NCI-H1092 (cell line): ENCODE measurements at regions not wholly inside any gene's neighbourhood (a gene's known extent, or its start where the extent isn't known, plus 50 kb on each side); places are given as distances from the start of the nearest gene placed in this dataset.

Experiments
- DNase-seq: peaks from one replicate; lab custom pipeline; 2025; lab: John Stamatoyannopoulos, UW

GRCh38 chr17:72409405-72410002 is 288.7 kb downstream of the SOX9 start:
- no peak for DNase-seq

- DNase-seq = no peak
Observed at GRCh38 chr17:72411124-72411563, 290.3 kb downstream of the SOX9 start.

GRCh38 chr17:72412650-72413076 is 291.8 kb downstream of the SOX9 start:
- no peak for DNase-seq

- no peak for DNase-seq
Observed at GRCh38 chr17:72413077-72414031, 292.5 kb downstream of the SOX9 start.

- DNase-seq = no peak
Observed at GRCh38 chr17:72414032-72414396, 293.2 kb downstream of the SOX9 start.

- no peak for DNase-seq
Observed at GRCh38 chr17:72414967-72415853, 294.4 kb downstream of the SOX9 start.

GRCh38 chr17:72416054-72416675 is 295.3 kb downstream of the SOX9 start:
- DNase-seq = no peak

GRCh38 chr17:72416905-72417304 is 296.1 kb downstream of the SOX9 start:
- no peak for DNase-seq

GRCh38 chr17:72417627-72418026 is 296.8 kb downstream of the SOX9 start:
- DNase-seq = no peak

GRCh38 chr17:72419866-72420774 is 299.3 kb downstream of the SOX9 start:
- no peak for DNase-seq

GRCh38 chr17:72420775-72421127 is 299.9 kb downstream of the SOX9 start:
- DNase-seq = no peak

- no peak for DNase-seq
Observed at GRCh38 chr17:72421128-72422092, 300.6 kb downstream of the SOX9 start.

- DNase-seq = no peak
Observed at GRCh38 chr17:72422204-72422504, 301.3 kb downstream of the SOX9 start.

- DNase-seq = no peak
Observed at GRCh38 chr17:72422505-72423285, 301.9 kb downstream of the SOX9 start.

- DNase-seq = no peak
Observed at GRCh38 chr17:72423286-72423589, 302.4 kb downstream of the SOX9 start.

- DNase-seq = no peak
Observed at GRCh38 chr17:72423718-72424117, 302.9 kb downstream of the SOX9 start.

GRCh38 chr17:72424505-72425117 is 303.8 kb downstream of the SOX9 start:
- no peak for DNase-seq

GRCh38 chr17:72425133-72425793 is 304.4 kb downstream of the SOX9 start:
- DNase-seq = no peak
